ENCODE measurements at regions not wholly inside any gene's neighbourhood (a gene's known extent, or its start where the extent isn't known, plus 50 kb on each side); places are given as distances from the start of the nearest gene placed in this dataset.

DNA sequence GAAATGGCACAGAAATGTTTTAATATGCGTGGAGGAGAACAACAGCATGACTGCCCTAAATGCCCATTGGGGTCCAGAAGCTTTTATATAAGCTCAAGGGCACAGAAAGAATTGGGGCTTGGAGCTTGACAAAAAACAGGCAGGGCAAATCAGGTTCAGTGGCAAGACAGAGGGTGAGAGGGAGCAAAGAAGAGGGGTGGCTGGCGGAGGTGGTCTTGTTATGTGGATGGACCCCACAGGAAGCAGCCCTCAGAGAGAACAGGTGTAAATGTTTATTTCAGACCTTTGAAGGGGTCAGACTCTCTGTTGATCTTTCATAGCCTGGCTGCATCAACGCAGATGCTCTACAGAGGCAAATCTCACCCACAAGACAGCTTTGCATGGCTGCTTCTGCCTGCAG is 213.1 kb upstream of the B3GAT1 start:
- intact Hi-C loops (cut with DNase I; ENCODE audit: low total_unique reads) = no loop called here
- DNase-seq (ENCODE audit: low spot score in 2 of 2) = peak in 1 of 2 donors; percentile 81
- WGBS, 2 donors = 81 to 88% methylated on average over 3 of the region's 3 CpGs

DNA sequence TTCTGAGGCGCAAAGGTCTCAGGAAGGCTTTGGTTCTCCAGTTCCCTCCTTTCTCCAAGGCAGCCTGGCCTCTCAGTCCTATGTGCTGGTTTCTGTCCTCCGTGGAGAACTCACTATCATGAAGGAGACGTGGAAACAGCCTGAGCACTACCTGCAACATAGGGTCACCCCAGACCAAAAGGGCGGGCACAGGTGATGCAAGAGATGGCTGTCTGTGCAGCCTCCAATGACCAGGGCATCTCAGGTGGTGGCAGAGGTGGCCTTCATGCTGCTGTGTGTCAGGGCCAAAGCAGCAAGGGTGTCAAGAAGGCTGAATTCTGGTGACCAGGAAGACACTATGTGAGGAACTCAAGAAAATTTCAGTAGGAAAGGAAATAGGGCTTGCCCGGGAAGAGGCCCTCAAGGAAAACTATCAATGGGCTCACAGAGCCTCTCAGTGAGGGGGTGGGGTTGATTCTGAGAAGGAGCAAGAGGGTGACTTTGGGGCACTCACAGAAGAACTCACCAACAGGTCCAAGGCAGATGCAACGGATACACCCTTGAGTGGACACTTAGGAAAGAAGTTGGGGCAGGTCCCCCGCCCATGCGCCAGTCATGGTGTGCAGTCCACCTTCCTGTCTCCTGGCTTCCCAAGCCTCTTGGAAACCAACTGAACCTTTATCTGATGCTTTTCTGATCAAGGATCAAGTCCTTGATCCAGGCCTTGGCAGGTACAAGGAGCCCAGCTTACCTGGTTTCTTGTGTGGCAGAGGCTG is 212.3 kb upstream of the B3GAT1 start:
- no peak for TF ChIP-seq POLR2A (IDR thresholded peaks at IDR 0.05)
- TF ChIP-seq, protein P1, sequence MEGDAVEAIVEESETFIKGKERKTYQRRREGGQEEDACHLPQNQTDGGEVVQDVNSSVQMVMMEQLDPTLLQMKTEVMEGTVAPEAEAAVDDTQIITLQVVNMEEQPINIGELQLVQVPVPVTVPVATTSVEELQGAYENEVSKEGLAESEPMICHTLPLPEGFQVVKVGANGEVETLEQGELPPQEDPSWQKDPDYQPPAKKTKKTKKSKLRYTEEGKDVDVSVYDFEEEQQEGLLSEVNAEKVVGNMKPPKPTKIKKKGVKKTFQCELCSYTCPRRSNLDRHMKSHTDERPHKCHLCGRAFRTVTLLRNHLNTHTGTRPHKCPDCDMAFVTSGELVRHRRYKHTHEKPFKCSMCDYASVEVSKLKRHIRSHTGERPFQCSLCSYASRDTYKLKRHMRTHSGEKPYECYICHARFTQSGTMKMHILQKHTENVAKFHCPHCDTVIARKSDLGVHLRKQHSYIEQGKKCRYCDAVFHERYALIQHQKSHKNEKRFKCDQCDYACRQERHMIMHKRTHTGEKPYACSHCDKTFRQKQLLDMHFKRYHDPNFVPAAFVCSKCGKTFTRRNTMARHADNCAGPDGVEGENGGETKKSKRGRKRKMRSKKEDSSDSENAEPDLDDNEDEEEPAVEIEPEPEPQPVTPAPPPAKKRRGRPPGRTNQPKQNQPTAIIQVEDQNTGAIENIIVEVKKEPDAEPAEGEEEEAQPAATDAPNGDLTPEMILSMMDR (IDR thresholded peaks at IDR 0.05) = no peak
- WGBS, 2 donors = 88 to 93% methylated on average over 8 of the region's 8 CpGs
- intact Hi-C loops (cut with DNase I; ENCODE audit: low total_unique reads) = no loop called here
- DNase-seq (ENCODE audit: low spot score in 2 of 2) = peak in 1 of 2 donors; percentile 74
- H3K4me3 ChIP-seq (ENCODE audit: low read depth, poor library complexity, severe bottlenecking) = no peak overlapping the region

More for the DNA sequence above, 213.1 kb upstream of the B3GAT1 start:
- TF ChIP-seq, protein P1 (IDR thresholded peaks at IDR 0.05) = no peak
- TF ChIP-seq POLR2A (IDR thresholded peaks at IDR 0.05) = no peak
- H3K4me3 ChIP-seq (ENCODE audit: low read depth, poor library complexity, severe bottlenecking) = no peak overlapping the region

DNA sequence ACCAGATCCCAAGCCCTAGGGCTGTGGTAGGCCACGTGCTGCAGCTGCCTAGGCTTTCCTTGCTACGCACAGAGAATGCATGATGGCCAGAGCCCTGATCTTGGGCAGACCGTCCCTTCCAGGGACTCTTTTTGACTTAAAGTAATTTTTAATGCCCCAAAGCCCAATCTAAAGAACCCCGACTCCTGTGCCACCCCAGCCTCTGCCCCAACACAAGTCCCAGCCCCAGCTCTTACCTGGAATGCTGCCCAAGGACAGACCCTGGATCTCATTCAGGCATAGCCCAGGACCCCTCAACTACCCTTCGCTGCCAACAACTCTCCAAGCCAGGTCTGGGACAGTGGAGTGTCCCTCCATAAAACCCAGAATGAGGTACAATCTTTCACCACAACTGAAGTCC is 211.7 kb upstream of the B3GAT1 start:
- no peak overlapping the region for H3K4me3 ChIP-seq (ENCODE audit: low read depth, poor library complexity, severe bottlenecking)
- TF ChIP-seq POLR2A (IDR thresholded peaks at IDR 0.05) = no peak
- TF ChIP-seq, protein P1 (IDR thresholded peaks at IDR 0.05) = no peak
- WGBS, 2 donors = 83 to 94% methylated on average over 5 of the region's 5 CpGs
- peak in 1 of 2 donors; percentile 80 for DNase-seq (ENCODE audit: low spot score in 2 of 2)
- intact Hi-C loops (cut with DNase I; ENCODE audit: low total_unique reads) = no loop called here

DNA sequence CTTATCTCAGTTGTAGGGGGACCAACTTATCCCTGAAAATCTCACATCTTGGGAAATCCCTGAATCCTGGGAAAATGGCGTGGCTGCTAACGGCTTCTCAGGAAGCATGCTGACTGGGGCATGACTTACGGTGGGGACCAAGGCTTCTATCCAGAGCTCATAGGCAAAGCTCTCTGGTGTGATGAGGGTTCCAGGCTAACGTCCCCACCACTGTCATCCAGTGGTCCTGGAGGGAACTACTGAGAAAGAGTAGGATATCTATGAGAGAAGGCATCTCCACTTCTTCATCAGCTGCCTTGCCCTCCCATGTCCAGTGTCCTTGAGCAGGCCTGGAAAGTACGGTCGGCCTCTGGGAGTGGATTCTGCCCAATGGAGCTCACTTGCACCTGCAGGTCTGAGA is 210.4 kb upstream of the B3GAT1 start:
- intact Hi-C loops (cut with DNase I; ENCODE audit: low total_unique reads) = no loop called here
- TF ChIP-seq, protein P1 (IDR thresholded peaks at IDR 0.05) = no peak
- no peak for TF ChIP-seq POLR2A (IDR thresholded peaks at IDR 0.05)
- WGBS, 2 donors = 83 to 86% methylated on average over 6 of the region's 6 CpGs
- DNase-seq (ENCODE audit: low spot score in 2 of 2) = peak in 1 of 2 donors; percentile 60
- no peak overlapping the region for H3K4me3 ChIP-seq (ENCODE audit: low read depth, poor library complexity, severe bottlenecking)

DNA sequence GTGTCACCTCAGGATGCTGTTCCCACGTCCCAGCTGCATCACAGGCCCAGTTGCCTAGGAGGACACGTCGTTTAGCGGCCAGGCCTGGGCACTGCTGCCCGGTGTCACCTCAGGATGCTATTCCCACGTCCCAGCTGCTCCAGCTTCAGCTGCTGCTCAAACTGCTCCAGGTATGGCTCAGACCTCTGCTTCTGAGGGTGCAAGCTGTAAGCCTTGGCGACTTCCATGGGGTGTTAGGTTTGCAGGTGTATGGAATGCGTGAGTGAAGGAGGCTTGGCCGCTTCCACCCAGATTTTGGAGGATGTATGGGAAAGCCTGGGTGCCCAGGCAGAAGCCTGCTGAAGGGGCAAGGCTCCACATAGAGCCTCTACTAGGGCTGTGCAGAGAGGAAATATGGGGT is 205.3 kb upstream of the B3GAT1 start:
- 87 to 91% methylated on average over 9 of the region's 9 CpGs for WGBS, 2 donors
- intact Hi-C loops (cut with DNase I; ENCODE audit: low total_unique reads) = no loop called here
- H3K4me3 ChIP-seq (ENCODE audit: low read depth, poor library complexity, severe bottlenecking) = no peak overlapping the region
- TF ChIP-seq, protein P1 (IDR thresholded peaks at IDR 0.05) = no peak
- no peak for TF ChIP-seq POLR2A (IDR thresholded peaks at IDR 0.05)
- DNase-seq (ENCODE audit: low spot score in 2 of 2) = peak in 1 of 2 donors; percentile 42

DNA sequence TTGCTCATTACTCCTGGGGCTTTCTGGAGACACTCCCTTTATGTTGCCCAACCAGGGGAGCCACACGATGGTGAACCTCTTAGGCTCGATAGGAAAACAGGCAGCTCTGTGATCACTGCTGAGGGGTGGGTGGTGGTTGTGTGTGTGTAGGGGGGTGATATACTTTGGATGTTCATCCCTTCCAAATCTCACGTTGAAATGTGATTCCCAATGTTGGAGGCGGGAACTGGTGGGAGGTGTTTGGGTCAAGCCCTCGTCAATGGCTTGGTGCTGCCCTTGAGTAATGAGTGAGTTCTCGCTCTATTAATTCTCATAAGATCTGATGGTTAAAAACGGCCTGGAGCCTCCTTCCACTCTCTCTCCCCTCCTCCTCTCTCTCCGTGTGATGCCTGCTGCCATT is 204.0 kb upstream of the B3GAT1 start:
- intact Hi-C loops (cut with DNase I; ENCODE audit: low total_unique reads) = no loop called here
- TF ChIP-seq, protein P1 (IDR thresholded peaks at IDR 0.05) = no peak
- TF ChIP-seq POLR2A (IDR thresholded peaks at IDR 0.05) = no peak
- WGBS, 2 donors = 73 to 74% methylated on average over 8 of the region's 8 CpGs
- DNase-seq (ENCODE audit: low spot score in 2 of 2) = no peak
- no peak overlapping the region for H3K4me3 ChIP-seq (ENCODE audit: low read depth, poor library complexity, severe bottlenecking)

Measured in lower leg skin (tissue), 4 donors.